HG03066 (cell line): ENCODE measurements at regions not wholly inside any gene's neighbourhood (a gene's known extent, or its start where the extent isn't known, plus 50 kb on each side); places are given as distances from the start of the nearest gene placed in this dataset.
"Not testable (repeated sequence)": the region's sequence is repeated elsewhere in the genome, so short reads cannot be mapped to it uniquely, and the experiment has no call there.

Source experiments
- ATAC-seq: cut with Tn5 transposase; IDR thresholded peaks from one replicate; pipeline ENCODE4 v1.9.1; 2021; ENCODE audit warnings: low read depth; ENCODE audit not compliant: unreplicated experiment

- ATAC-seq = no peak
Measured at GRCh38 chr2:149690825-149691224, 103.2 kb upstream of the MMADHC start.

- no peak for ATAC-seq
Measured at GRCh38 chr2:149687052-149687427, 99.5 kb upstream of the MMADHC start.

GRCh38 chr2:149686136-149687051 is 98.8 kb upstream of the MMADHC start:
- no peak for ATAC-seq

GRCh38 chr2:149685401-149685800 is 97.8 kb upstream of the MMADHC start:
- ATAC-seq = not testable (repeated sequence)

- ATAC-seq = no peak
Measured at GRCh38 chr2:149679286-149679685, 91.7 kb upstream of the MMADHC start.

GRCh38 chr2:149677416-149677815 is 89.8 kb upstream of the MMADHC start:
- no peak for ATAC-seq

GRCh38 chr2:149670086-149670485 is 82.5 kb upstream of the MMADHC start:
- ATAC-seq = no peak

- ATAC-seq = no peak
Measured at GRCh38 chr2:149666809-149667320, 79.3 kb upstream of the MMADHC start.

- no peak for ATAC-seq
Measured at GRCh38 chr2:149664896-149665295, 77.3 kb upstream of the MMADHC start.

- ATAC-seq = no peak
Measured at GRCh38 chr2:149662556-149662955, 75.0 kb upstream of the MMADHC start.

GRCh38 chr2:149661844-149662243 is 74.3 kb upstream of the MMADHC start:
- no peak for ATAC-seq

GRCh38 chr2:149658553-149658952 is 71.0 kb upstream of the MMADHC start:
- ATAC-seq = no peak

GRCh38 chr2:149657401-149658040 is 69.9 kb upstream of the MMADHC start:
- no peak for ATAC-seq

- no peak for ATAC-seq
Measured at GRCh38 chr2:149656996-149657395, 69.4 kb upstream of the MMADHC start.

- no peak for ATAC-seq
Measured at GRCh38 chr2:149653831-149654445, 66.4 kb upstream of the MMADHC start.

- ATAC-seq = no peak
Measured at GRCh38 chr2:149652926-149653325, 65.4 kb upstream of the MMADHC start.

- ATAC-seq = no peak
Measured at GRCh38 chr2:149652526-149652925, 65.0 kb upstream of the MMADHC start.

GRCh38 chr2:149651229-149651628 is 63.7 kb upstream of the MMADHC start:
- ATAC-seq = no peak

- ATAC-seq = no peak
Measured at GRCh38 chr2:149650006-149650405, 62.4 kb upstream of the MMADHC start.

- no peak for ATAC-seq
Measured at GRCh38 chr2:149648282-149649030, 60.9 kb upstream of the MMADHC start.

GRCh38 chr2:149645391-149645790 is 57.8 kb upstream of the MMADHC start:
- no peak for ATAC-seq
